K562 (cell line): ENCODE measurements at regions not wholly inside any gene's neighbourhood (a gene's known extent, or its start where the extent isn't known, plus 50 kb on each side); places are given as distances from the start of the nearest gene placed in this dataset.

Source experiments
- ATAC-seq: fragments of 200-7000 bp; cut with Tn5 transposase; 3 replicates; pipeline ENCODE4 v1.9.1; 2020; ENCODE audit warnings: moderate library complexity
- BruUV-seq: library from RNA; stranded (reverse); fragments of 400-500 nt; replicated peaks from 2 replicates; lab custom pipeline; 2021; lab: Mats Ljungman, UMichigan
- CTCF ChIA-PET: fragments of 300-600 bp; formaldehyde crosslinking; extraction: SDS; loops from one replicate; lab custom pipeline; 2021; ENCODE audit warnings: low intra/inter-chr PET ratio; lab: Yijun Ruan, JAX
- POLR2A ChIA-PET: fragments of 300-600, 350-650 bp; sonication (Branson Sonifier 250); formaldehyde crosslinking; extraction: SDS; loops from one replicate; lab custom pipeline; 2021; ENCODE audit warnings: antibody characterized with exemption, inconsistent platforms; lab: Yijun Ruan, JAX
- DNase-seq, 4 experiments: peaks; one replicate each; pipeline versions ENCODE4 v3.0.0 to v3.0.0-alpha.2; 2011 to 2018; ENCODE audit warnings: low spot score in 3 of 4, mixed read lengths in 3 of 4; ENCODE audit errors: extremely low read depth in 1 of 4
- FAIRE-seq: peaks from 2 replicates; lab custom pipeline; 2011; peaks lifted over from hg19 to GRCh38; lab: Jason Lieb, UNC
- H2AFZ ChIP-seq: 2 replicates; pipeline ENCODE4 v1.6.0; 2011; ENCODE audit warnings: low read depth, low read length, control low read depth, inconsistent platforms
- H3K27ac ChIP-seq: fragments of 200-600 bp; 3 replicates; pipeline ENCODE4 v1.8.0; 2011; ENCODE audit warnings: low read depth, mild to moderate bottlenecking, control low read depth, inconsistent platforms, low read length, moderate library complexity, mixed read lengths; ENCODE audit errors: extremely low read depth
- H3K27me3 ChIP-seq, 2 experiments: fragments of 300-600 bp in 1 of 2; 2 replicates in 1 of 2; 3 replicates in 1 of 2; pipeline versions ENCODE4 v1.6.0 to v1.8.0; 2011; ENCODE audit warnings: inconsistent platforms in 2 of 2, low read length in 2 of 2, mild to moderate bottlenecking in 1 of 2, mixed read lengths in 1 of 2, moderate library complexity in 1 of 2; ENCODE audit not compliant: control insufficient read depth in 2 of 2, insufficient read depth in 2 of 2
- H3K36me3 ChIP-seq: fragments of 300-600 bp; 3 replicates; pipeline ENCODE4 v1.8.0; 2011; ENCODE audit warnings: mild to moderate bottlenecking, low read length, inconsistent platforms; ENCODE audit not compliant: control insufficient read depth, insufficient read depth
- H3K4me1 ChIP-seq, 2 experiments: fragments of 200-600 bp in 1 of 2; replicated peaks in 1 of 2; 2 replicates in 1 of 2; 3 replicates in 1 of 2; pipeline versions ENCODE4 v1.5.1 to v1.8.0; 2011; ENCODE audit warnings: inconsistent platforms in 2 of 2, low read length in 2 of 2, mild to moderate bottlenecking in 1 of 2, mixed read lengths in 1 of 2, moderate library complexity in 1 of 2; ENCODE audit not compliant: control insufficient read depth in 2 of 2, insufficient read depth in 2 of 2
- H3K4me2 ChIP-seq: 2 replicates; pipeline ENCODE4 v1.6.1; 2011; ENCODE audit warnings: low read length, control low read depth, inconsistent platforms, mixed read lengths; ENCODE audit not compliant: insufficient read depth
- H3K4me3 ChIP-seq: fragments of 200-600 bp; sonication (generic), shearing (Covaris generic); 2 replicates; pipeline ENCODE4 v1.5.1; 2016; ENCODE audit warnings: control low read depth, inconsistent platforms
- H3K79me2 ChIP-seq: fragments of 200-600 bp; 3 replicates; pipeline ENCODE4 v1.8.0; 2011; ENCODE audit warnings: low read length, inconsistent platforms; ENCODE audit not compliant: control insufficient read depth, insufficient read depth
- H3K9ac ChIP-seq, 2 experiments: 2 replicates each; pipeline versions ENCODE4 v1.6.0 to v1.6.1; 2011; ENCODE audit warnings: low read depth in 2 of 2, low read length in 2 of 2, control low read depth in 1 of 2, inconsistent platforms in 1 of 2, mild to moderate bottlenecking in 1 of 2, mixed read lengths in 1 of 2; ENCODE audit not compliant: insufficient read depth in 1 of 2
- H3K9me1 ChIP-seq: one replicate; pipeline ENCODE4 v1.6.0; 2011; ENCODE audit warnings: inconsistent platforms, mild to moderate bottlenecking, low read length, moderate library complexity; ENCODE audit not compliant: control insufficient read depth, insufficient read depth
- H3K9me3 ChIP-seq: replicated peaks from 2 replicates; pipeline ENCODE4 v1.5.1; 2011; ENCODE audit warnings: low read depth, low read length, inconsistent platforms; ENCODE audit not compliant: control insufficient read depth, insufficient read depth
- H4K20me1 ChIP-seq: replicated peaks from 2 replicates; pipeline ENCODE4 v1.6.1; 2011; ENCODE audit warnings: low read length, inconsistent platforms, mixed read lengths; ENCODE audit not compliant: control insufficient read depth, insufficient read depth
- CEBPB ChIP-seq: fragments of 450-650 bp; IDR thresholded peaks from 2 replicates; pipeline ENCODE4 v1.6.1; 2016; ENCODE audit warnings: missing genetic modification characterization, missing compliant biosample characterization
- FUS ChIP-seq: fragments of 200-400 bp; formaldehyde crosslinking; optimal IDR thresholded peaks from 2 replicates; pipeline ENCODE3; 2017; ENCODE audit warnings: low read depth, low read length
- KDM4B ChIP-seq, 2 experiments: fragments of 450-650 bp in 1 of 2; sonication (generic) in 1 of 2; IDR thresholded peaks; 2 replicates each; pipeline ENCODE4 v1.6.1; 2016 to 2017; ENCODE audit warnings: borderline replicate concordance in 2 of 2, antibody characterized with exemption in 1 of 2, low read depth in 1 of 2, mild to moderate bottlenecking in 1 of 2
- MYBL2 ChIP-seq, 2 experiments: fragments of 450-650 bp in 1 of 2; sonication (generic) in 1 of 2; formaldehyde crosslinking in 1 of 2; IDR thresholded peaks; 2 replicates each; pipeline versions ENCODE4 v1.6.1 to v1.8.1; 2017 to 2022; ENCODE audit warnings: borderline replicate concordance in 1 of 2, inconsistent platforms in 1 of 2, low read depth in 1 of 2, mild to moderate bottlenecking in 1 of 2, missing genetic modification reagents in 1 of 2, moderate library complexity in 1 of 2
- POLR3G ChIP-seq: IDR thresholded peaks from 2 replicates; pipeline ENCODE4 v1.6.1; 2011; ENCODE audit not compliant: insufficient read length, insufficient replicate concordance; ENCODE audit errors: extremely low read depth
- PPARD ChIP-seq: fragments of 250-450 bp; sonication (Bioruptor Pico); IDR thresholded peaks from 2 replicates; pipeline ENCODE4 v1.8.0; 2022; ENCODE audit warnings: inconsistent platforms, mild to moderate bottlenecking, moderate library complexity
- PRPF4 ChIP-seq: fragments of 200-400 bp; formaldehyde crosslinking; IDR thresholded peaks from one replicate; pipeline ENCODE4 v1.6.1; 2017; ENCODE audit warnings: low read length, low read depth, mild to moderate bottlenecking; ENCODE audit not compliant: insufficient read depth, poor library complexity, severe bottlenecking
- TAF1 ChIP-seq: IDR thresholded peaks from 2 replicates; pipeline ENCODE4 v1.6.1; 2011; ENCODE audit warnings: mild to moderate bottlenecking, low read length, moderate library complexity; ENCODE audit not compliant: insufficient read depth, control insufficient read depth, severe bottlenecking; ENCODE audit errors: extremely low read depth
- ZNF707 ChIP-seq: fragments of 250-450 bp; sonication (Bioruptor Pico); conservative IDR thresholded peaks from 2 replicates; pipeline ENCODE4 v1.8.0; 2022; ENCODE audit warnings: inconsistent platforms, mild to moderate bottlenecking, moderate library complexity
- ZNF778 ChIP-seq: fragments of 450-650 bp; formaldehyde crosslinking; IDR thresholded peaks from 2 replicates; pipeline ENCODE4 v1.4.0; 2020; ENCODE audit warnings: mild to moderate bottlenecking, moderate library complexity
- WGBS: fragments of 100-300 bp; shearing (Covaris generic); methylation state at CpG from one replicate; pipeline ENCODE4 v1.1.6; 2016; ENCODE audit warnings: low coverage, mixed read lengths; ENCODE audit not compliant: insufficient coverage; ENCODE audit errors: missing lambda C conversion rate; 5-methylcytosine and 5-hydroxymethylcytosine counted together
- in situ Hi-C: fragments of 300-500 bp; cut with MboI; formaldehyde crosslinking; loops from 4 replicates; pipeline ENCODE4 v1.15.0; 2018; ENCODE audit warnings: inconsistent platforms, mixed read lengths
- intact Hi-C: fragments of 100-400 bp; cut with micrococcal nuclease; formaldehyde crosslinking; loops from 2 replicates; pipeline ENCODE4 v1.14.2; 2022

GRCh38 chr10:64316833-64317232 lies 795.6 kb downstream of the REEP3 start:
- H3K79me2 ChIP-seq = no peaks in the 10 kb centered on the region
- no peak for DNase-seq
- H3K36me3 ChIP-seq = no peaks in the 10 kb centered on the region
- no peaks in the 10 kb centered on the region for H4K20me1 ChIP-seq
- no peaks in the 10 kb centered on the region for H3K9me1 ChIP-seq
- H2AFZ ChIP-seq = no peak overlapping the region
- in situ Hi-C loops (no loop called here), intact Hi-C loops (no loop called here)
- no peak for ATAC-seq
- POLR2A ChIA-PET = no interaction called here
- H3K27me3 ChIP-seq = no peaks in the 10 kb centered on the region
- 1% methylated on average over 3 of the region's 3 CpGs for WGBS
- TF ChIP-seq ZNF778 (no peak), CEBPB (tag) (peak; percentile 17; the same call in 1 of the 2 replicates)
- no peak for FAIRE-seq
- H3K9ac ChIP-seq = no peak overlapping the region
- no peak overlapping the region for H3K27ac ChIP-seq
- no peak overlapping the region for H3K4me2 ChIP-seq
- CTCF ChIA-PET = no interaction called here
- BruUV-seq = no TSS peak
- H3K4me3 ChIP-seq = no peak overlapping the region
- no peaks in the 10 kb centered on the region; the same call in 1 of the 2 replicates for H3K9me3 ChIP-seq
- H3K4me1 ChIP-seq = no peaks in the 10 kb centered on the region

GRCh38 chr10:64320448-64320847 lies 799.2 kb downstream of the REEP3 start:
- H3K27ac ChIP-seq = no peak overlapping the region
- intact Hi-C loops (no loop called here), in situ Hi-C loops (no loop called here)
- H3K36me3 ChIP-seq = no peaks in the 10 kb centered on the region
- H3K9ac ChIP-seq = no peak overlapping the region
- no peaks in the 10 kb centered on the region for H3K27me3 ChIP-seq
- H3K4me1 ChIP-seq = no peaks in the 10 kb centered on the region
- no peaks in the 10 kb centered on the region for H3K9me1 ChIP-seq
- H2AFZ ChIP-seq = no peak overlapping the region
- H3K4me2 ChIP-seq = no peak overlapping the region
- ATAC-seq (no peak), FAIRE-seq (no peak), DNase-seq (no peak)
- no peaks in the 10 kb centered on the region for H3K79me2 ChIP-seq
- no TSS peak for BruUV-seq
- ChIA-PET POLR2A (no interaction called here), CTCF (no interaction called here)
- no peak overlapping the region for H3K4me3 ChIP-seq
- WGBS = 0% methylated on average over 6 of the region's 6 CpGs
- no peaks in the 10 kb centered on the region; the same call in 1 of the 2 replicates for H3K9me3 ChIP-seq
- TF ChIP-seq POLR3G (no peak), KDM4B (IDR thresholded peaks at IDR 0.05; ENCODE audit: borderline replicate concordance in 2 of 2, low read depth in 1 of 2) (no peak), ZNF707 (no peak), PRPF4 (no peak), MYBL2 (IDR thresholded peaks at IDR 0.05; ENCODE audit: low read depth) (no peak), MYBL2 (CRISPR knock-in tag; IDR thresholded peaks at IDR 0.05; ENCODE audit: borderline replicate concordance) (no peak), TAF1 (no peak), FUS (no peak), PPARD (CRISPR knock-in tag) (no peak)
- no peaks in the 10 kb centered on the region for H4K20me1 ChIP-seq
